ENCODE measurements at regions not wholly inside any gene's neighbourhood (a gene's known extent, or its start where the extent isn't known, plus 50 kb on each side); places are given as distances from the start of the nearest gene placed in this dataset.

DNA sequence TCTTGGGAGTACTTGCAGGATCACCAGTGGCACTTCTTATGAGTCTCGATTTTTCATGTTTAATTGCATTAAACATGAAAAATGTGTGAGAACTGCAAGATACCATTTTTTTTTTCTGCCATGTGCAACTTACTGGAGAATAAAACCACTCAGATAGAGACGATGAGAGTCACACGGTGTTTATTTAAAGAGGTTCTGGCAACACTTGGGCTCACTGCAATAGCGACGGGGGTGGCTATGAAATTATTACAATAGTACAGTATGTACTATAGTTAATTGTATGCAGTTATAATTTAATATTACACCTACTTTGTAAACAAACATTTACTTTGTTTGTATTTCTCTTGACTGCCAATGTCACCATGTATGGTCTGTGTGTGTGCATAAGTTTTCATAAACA lies 479.8 kb downstream of the NUP35 start:
- no peak for TF ChIP-seq POLR2A (IDR thresholded peaks at IDR 0.05)
- no peak for TF ChIP-seq POLR2AphosphoS5 (IDR thresholded peaks at IDR 0.05)
- no peak for TF ChIP-seq EP300 (IDR thresholded peaks at IDR 0.05)
